Astrocyte (in vitro differentiated cells and primary cell): ENCODE measurements at regions not wholly inside any gene's neighbourhood (a gene's known extent, or its start where the extent isn't known, plus 50 kb on each side); places are given as distances from the start of the nearest gene placed in this dataset.

Experiments used
- CTCF ChIP-seq: IDR thresholded peaks from 2 replicates; pipeline ENCODE4 v1.5.1; 2011; ENCODE audit warnings: low read depth, mild to moderate bottlenecking, inconsistent platforms, low read length, moderate library complexity; ENCODE audit not compliant: insufficient read depth
- EZH2 ChIP-seq: IDR thresholded peaks from 2 replicates; pipeline ENCODE4 v1.6.1; 2012; ENCODE audit warnings: mild to moderate bottlenecking, low read length, inconsistent platforms; ENCODE audit not compliant: insufficient read depth

- TF ChIP-seq CTCF (no peak), EZH2 (no peak)
Measured at GRCh38 chr9:38138276-38138675, 69.2 kb upstream of the SHB start.
